Suprapubic skin (tissue), 4 donors: ENCODE measurements at regions not wholly inside any gene's neighbourhood (a gene's known extent, or its start where the extent isn't known, plus 50 kb on each side); places are given as distances from the start of the nearest gene placed in this dataset.

Experiments
- DNase-seq, 2 donors: peaks; one replicate each; pipeline ENCODE4 v3.0.0-alpha.2; 2019; ENCODE audit warnings: low spot score in 2 of 2
- H3K27ac ChIP-seq: fragments of 200-600 bp; sonication (generic); one replicate; pipeline ENCODE4 v1.5.1; 2019
- H3K27me3 ChIP-seq: fragments of 200-600 bp; sonication (generic); one replicate; pipeline ENCODE4 v1.5.1; 2019
- H3K36me3 ChIP-seq: fragments of 200-600 bp; sonication (generic); one replicate; pipeline ENCODE4 v1.5.1; 2019
- H3K4me1 ChIP-seq: fragments of 200-600 bp; sonication (generic); one replicate; pipeline ENCODE4 v1.5.1; 2019
- H3K4me3 ChIP-seq: fragments of 200-600 bp; sonication (generic); one replicate; pipeline ENCODE4 v1.5.1; 2019; ENCODE audit warnings: mild to moderate bottlenecking
- H3K9me3 ChIP-seq: fragments of 200-600 bp; sonication (generic); one replicate; pipeline ENCODE4 v1.5.1; 2019
- CTCF ChIP-seq, 2 donors: fragments of 200-600 bp in 1 of 2; fragments of 450-650 bp in 1 of 2; sonication (generic) in 1 of 2; IDR thresholded peaks; one replicate each; pipeline ENCODE4 v1.5.1; 2016 to 2019; ENCODE audit warnings: antibody characterized with exemption in 2 of 2, mild to moderate bottlenecking in 1 of 2, moderate library complexity in 1 of 2
- EP300 ChIP-seq: sonication (generic); formaldehyde crosslinking; IDR thresholded peaks from one replicate; pipeline ENCODE4 v1.6.1; 2017; ENCODE audit warnings: antibody characterized with exemption
- POLR2A ChIP-seq, 2 donors: fragments of 450-650 bp; IDR thresholded peaks; one replicate each; pipeline ENCODE4 v1.6.1; 2017; ENCODE audit warnings: antibody characterized with exemption in 2 of 2, mild to moderate bottlenecking in 2 of 2, moderate library complexity in 2 of 2
- POLR2AphosphoS5 ChIP-seq, 3 donors: sonication (generic); formaldehyde crosslinking; IDR thresholded peaks; one replicate each; pipeline ENCODE4 v1.6.1; 2017; ENCODE audit warnings: antibody characterized with exemption in 3 of 3
- WGBS: methylation state at CpG from one replicate; pipeline ENCODE4 v1.1.5; 2018; 5-methylcytosine and 5-hydroxymethylcytosine counted together

- Histone ChIP-seq H3K9me3 (no peaks in the 10 kb centered on the region), H3K4me1 (no peaks in the 10 kb centered on the region), H3K27ac (no peak overlapping the region), H3K4me3 (no peak overlapping the region), H3K27me3 (peaks cover 13% of the 10 kb centered on the region), H3K36me3 (no peaks in the 10 kb centered on the region)
- no peak for TF ChIP-seq CTCF (IDR thresholded peaks at IDR 0.05)
- TF ChIP-seq POLR2A (IDR thresholded peaks at IDR 0.05), result no peak
- no peak for TF ChIP-seq EP300
- no peak for TF ChIP-seq POLR2AphosphoS5 (IDR thresholded peaks at IDR 0.05)
- peak in 1 of 2 donors; percentile 41 for DNase-seq
- WGBS, result 85% methylated on average over 10 of the region's 10 CpGs
Observed at GRCh38 chr14:104444159-104445030, 135.2 kb upstream of the C14orf180 start.

- H3K27me3 ChIP-seq, result peaks cover 13% of the 10 kb centered on the region
- TF ChIP-seq POLR2AphosphoS5 (IDR thresholded peaks at IDR 0.05) (no peak), POLR2A (IDR thresholded peaks at IDR 0.05) (no peak), EP300 (no peak), CTCF (IDR thresholded peaks at IDR 0.05) (no peak)
- H3K27ac ChIP-seq, result no peak overlapping the region
- 97% methylated on average over 2 of the region's 2 CpGs for WGBS
- H3K36me3 ChIP-seq, result no peaks in the 10 kb centered on the region
- H3K4me1 ChIP-seq, result no peaks in the 10 kb centered on the region
- no peaks in the 10 kb centered on the region for H3K9me3 ChIP-seq
- H3K4me3 ChIP-seq, result no peak overlapping the region
- DNase-seq, result peak in 1 of 2 donors; percentile 56
Observed at GRCh38 chr14:104445086-104445485, 134.5 kb upstream of the C14orf180 start.

GRCh38 chr14:104445832-104446381, 133.7 kb upstream of the C14orf180 start:
- Histone ChIP-seq H3K4me1 (no peaks in the 10 kb centered on the region), H3K9me3 (no peaks in the 10 kb centered on the region), H3K27me3 (peaks cover 16% of the 10 kb centered on the region), H3K36me3 (no peaks in the 10 kb centered on the region), H3K27ac (no peak overlapping the region), H3K4me3 (no peak overlapping the region)
- WGBS, result 93% methylated on average over 5 of the region's 11 CpGs
- TF ChIP-seq EP300, result no peak
- TF ChIP-seq POLR2AphosphoS5 (IDR thresholded peaks at IDR 0.05), result no peak
- TF ChIP-seq CTCF (IDR thresholded peaks at IDR 0.05), result no peak
- TF ChIP-seq POLR2A (IDR thresholded peaks at IDR 0.05), result no peak
- DNase-seq, result peak in 1 of 2 donors; percentile 65

- Histone ChIP-seq H3K27ac (no peak overlapping the region), H3K4me3 (no peak overlapping the region), H3K9me3 (no peaks in the 10 kb centered on the region), H3K4me1 (no peaks in the 10 kb centered on the region), H3K27me3 (peaks cover 23% of the 10 kb centered on the region), H3K36me3 (no peaks in the 10 kb centered on the region)
- peak in 1 of 2 donors; percentile 48 for DNase-seq
- TF ChIP-seq POLR2A (IDR thresholded peaks at IDR 0.05) (no peak), POLR2AphosphoS5 (IDR thresholded peaks at IDR 0.05) (no peak), EP300 (no peak), CTCF (IDR thresholded peaks at IDR 0.05) (no peak)
- 89% methylated on average over 6 of the region's 6 CpGs for WGBS
Observed at GRCh38 chr14:104446611-104447010, 133.0 kb upstream of the C14orf180 start.

GRCh38 chr14:104447750-104448149, 131.8 kb upstream of the C14orf180 start:
- DNase-seq, result no peak
- 89% methylated on average over 1 of the region's 1 CpG for WGBS
- H3K36me3 ChIP-seq, result no peaks in the 10 kb centered on the region
- H3K4me3 ChIP-seq, result no peak overlapping the region
- peaks cover 24% of the 10 kb centered on the region for H3K27me3 ChIP-seq
- no peaks in the 10 kb centered on the region for H3K4me1 ChIP-seq
- no peak for TF ChIP-seq CTCF (IDR thresholded peaks at IDR 0.05)
- TF ChIP-seq POLR2A (IDR thresholded peaks at IDR 0.05), result no peak
- TF ChIP-seq POLR2AphosphoS5 (IDR thresholded peaks at IDR 0.05), result no peak
- no peak for TF ChIP-seq EP300
- H3K27ac ChIP-seq, result no peak overlapping the region
- H3K9me3 ChIP-seq, result no peaks in the 10 kb centered on the region
